ENCODE measurements at regions not wholly inside any gene's neighbourhood (a gene's known extent, or its start where the extent isn't known, plus 50 kb on each side); places are given as distances from the start of the nearest gene placed in this dataset.

DNA sequence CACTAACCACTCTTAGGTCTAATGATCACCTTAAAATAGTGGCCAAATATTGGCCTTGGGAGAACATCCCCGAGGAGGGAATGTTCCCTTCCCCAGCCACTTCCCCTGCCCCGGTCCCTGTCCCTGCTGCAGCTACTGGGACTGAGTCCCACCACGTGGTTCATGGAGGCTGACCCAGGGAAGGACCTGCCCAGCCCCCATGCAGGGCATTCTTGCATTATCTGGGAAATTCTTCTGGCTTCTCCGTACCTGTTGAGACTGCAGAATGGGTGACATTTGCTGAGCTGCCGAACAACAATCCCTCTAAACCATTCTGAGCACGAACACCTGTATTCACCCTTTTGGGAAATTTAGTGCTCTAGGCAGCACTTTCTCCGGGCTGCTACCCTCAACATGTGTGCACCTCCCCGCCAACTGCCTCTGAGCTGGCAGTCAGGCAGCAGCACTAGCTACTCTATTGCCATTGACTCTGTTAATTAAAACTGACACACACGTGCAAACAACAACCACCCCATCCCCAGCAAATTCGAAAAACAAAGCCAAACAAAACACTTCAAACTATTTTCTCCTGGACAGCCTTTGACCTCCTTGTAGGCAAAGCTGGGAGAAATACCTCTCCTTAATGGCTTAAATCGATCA is 567.4 kb upstream of the MKI67 start:
- CTCF ChIA-PET: no interaction called here
- H3K9me3 Mint-ChIP-seq (ENCODE audit: low read depth): no peaks in the 10 kb centered on the region
- H3K4me3 Mint-ChIP-seq: no peak overlapping the region
- no peaks in the 10 kb centered on the region for H3K4me1 Mint-ChIP-seq
- DNase-seq: no peak
- ATAC-seq: no peak
- no peaks in the 10 kb centered on the region for H3K27me3 Mint-ChIP-seq
- no peaks in the 10 kb centered on the region for H3K36me3 Mint-ChIP-seq
- no peak overlapping the region for H3K27ac Mint-ChIP-seq

DNA sequence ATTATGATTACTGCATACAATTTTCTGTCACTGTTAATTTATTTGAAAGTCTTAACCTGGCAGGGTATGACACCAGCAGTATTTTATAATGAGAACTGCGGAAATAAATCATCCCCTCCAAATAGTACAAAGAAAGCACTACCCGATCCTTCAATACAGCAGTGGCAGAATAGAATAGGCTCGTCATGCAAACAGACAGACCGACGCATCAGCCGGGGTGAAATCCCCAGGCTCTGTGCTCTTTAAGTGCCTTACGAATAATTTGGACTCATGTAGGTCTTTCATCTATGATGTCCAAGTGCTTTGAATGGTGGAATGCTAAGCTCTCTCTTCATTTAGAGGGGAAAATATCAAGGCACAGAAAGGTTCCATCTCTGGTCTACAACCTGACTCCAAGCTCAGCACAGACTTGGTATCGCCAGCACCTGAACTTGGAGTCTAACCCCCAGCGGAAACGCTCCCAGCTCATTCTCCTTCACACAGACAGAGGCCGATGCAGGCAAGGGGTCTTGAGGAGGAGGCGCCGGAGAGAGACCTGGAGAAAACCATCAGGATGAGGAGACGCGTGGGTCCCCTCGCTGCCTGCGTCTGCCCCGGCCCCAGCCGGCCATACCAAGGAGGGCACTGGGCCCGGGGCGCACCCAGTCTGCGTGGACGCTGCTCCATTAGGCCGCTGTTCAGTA is 568.1 kb upstream of the MKI67 start:
- ATAC-seq (no peak), DNase-seq (no peak)
- Mint-ChIP-seq H3K4me1 (no peaks in the 10 kb centered on the region), H3K27ac (no peak overlapping the region), H3K9me3 (ENCODE audit: low read depth) (no peaks in the 10 kb centered on the region), H3K27me3 (no peaks in the 10 kb centered on the region), H3K36me3 (no peaks in the 10 kb centered on the region), H3K4me3 (no peak overlapping the region)
- CTCF ChIA-PET: no interaction called here

DNA sequence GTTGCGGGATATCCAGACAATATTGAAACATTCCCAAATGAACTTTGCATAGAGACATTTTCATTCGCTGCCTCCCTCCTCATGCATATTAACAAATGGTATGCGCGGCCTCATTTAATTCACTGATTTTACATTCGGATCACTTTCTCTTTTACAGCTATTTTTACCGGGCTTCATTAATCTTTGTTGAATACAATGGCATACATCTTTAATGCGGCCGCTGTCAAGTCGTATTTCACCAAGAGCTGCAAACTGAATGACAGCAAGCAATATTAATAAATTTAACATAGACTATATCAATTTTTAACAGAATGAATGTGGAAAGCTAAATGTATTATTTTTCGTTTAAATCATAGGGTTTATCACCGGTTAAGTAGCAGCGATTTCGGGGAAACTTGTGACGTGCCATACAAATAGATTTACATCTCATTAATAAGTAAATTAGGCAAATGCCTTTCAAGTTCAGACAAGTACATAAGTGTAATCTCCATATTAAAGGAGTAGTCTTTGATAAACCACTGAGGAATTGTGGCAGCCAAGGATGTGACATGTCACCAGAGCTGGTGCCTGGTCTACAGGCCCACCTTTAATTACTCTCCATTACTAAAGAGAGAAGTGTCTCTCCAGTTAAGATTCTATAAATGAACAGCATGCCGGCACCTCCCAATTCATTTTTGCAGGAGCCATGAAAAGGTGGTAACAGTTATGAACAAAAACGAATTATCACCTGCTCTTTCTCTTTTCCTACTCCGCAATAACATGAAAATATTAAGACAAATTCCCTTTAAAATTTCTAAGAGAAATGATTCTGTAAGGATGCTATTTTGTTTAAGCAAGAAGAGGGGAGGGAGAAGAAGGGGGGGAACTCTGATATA is 568.9 kb upstream of the MKI67 start:
- Mint-ChIP-seq H3K4me3 (no peak overlapping the region), H3K9me3 (ENCODE audit: low read depth) (no peaks in the 10 kb centered on the region), H3K27me3 (no peaks in the 10 kb centered on the region), H3K36me3 (no peaks in the 10 kb centered on the region), H3K4me1 (no peaks in the 10 kb centered on the region), H3K27ac (no peak overlapping the region)
- CTCF ChIA-PET: no interaction called here
- no peak for ATAC-seq
- no peak for DNase-seq

DNA sequence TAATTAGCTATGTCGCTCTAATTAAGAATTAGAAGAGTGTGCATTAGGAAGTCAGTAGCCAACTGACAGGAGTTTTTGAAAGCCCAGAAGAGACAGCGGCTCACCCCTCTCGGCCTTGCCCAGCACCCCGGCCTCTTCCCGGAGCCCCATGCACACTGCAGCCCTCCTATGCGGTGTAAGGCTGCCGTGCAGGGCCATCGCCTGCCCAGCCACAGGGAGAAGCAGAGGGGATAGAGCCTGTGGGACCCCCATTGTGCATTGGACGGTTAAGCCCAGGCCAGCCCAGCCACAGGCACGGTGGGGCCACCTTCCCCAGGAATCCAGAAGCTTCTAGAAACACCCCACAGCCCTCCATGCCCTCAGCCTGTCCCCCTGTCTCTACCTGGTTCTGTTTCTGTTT is 569.7 kb upstream of the MKI67 start:
- H3K4me1 Mint-ChIP-seq: no peaks in the 10 kb centered on the region
- DNase-seq (no peak), ATAC-seq (no peak)
- no peaks in the 10 kb centered on the region for H3K36me3 Mint-ChIP-seq
- no peaks in the 10 kb centered on the region for H3K9me3 Mint-ChIP-seq (ENCODE audit: low read depth)
- H3K27ac Mint-ChIP-seq: no peak overlapping the region
- no peak overlapping the region for H3K4me3 Mint-ChIP-seq
- CTCF ChIA-PET: no interaction called here
- H3K27me3 Mint-ChIP-seq: no peaks in the 10 kb centered on the region

DNA sequence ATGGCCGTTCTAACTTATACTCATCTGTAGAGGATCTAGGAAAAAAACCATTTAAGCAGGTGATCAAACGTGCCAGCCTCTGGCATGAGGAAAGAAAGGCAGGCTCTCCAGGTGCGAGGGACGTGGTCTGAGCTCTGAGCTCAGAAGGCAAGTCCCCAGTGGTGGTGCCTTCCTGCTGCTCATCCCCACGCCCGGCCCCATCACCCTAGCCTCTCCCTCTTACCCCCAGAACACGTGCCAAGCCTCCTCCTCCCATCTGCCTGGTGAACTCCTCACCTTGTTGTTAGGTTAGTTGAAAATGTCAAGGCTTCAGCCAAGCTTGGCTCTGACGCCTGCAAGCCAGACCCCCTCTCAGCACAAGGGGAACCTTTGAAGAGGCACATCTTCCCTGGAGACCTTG is 571.2 kb upstream of the MKI67 start:
- ATAC-seq (no peak), DNase-seq (no peak)
- Mint-ChIP-seq H3K9me3 (ENCODE audit: low read depth) (no peaks in the 10 kb centered on the region), H3K27me3 (no peaks in the 10 kb centered on the region), H3K4me1 (no peaks in the 10 kb centered on the region), H3K4me3 (no peak overlapping the region), H3K36me3 (no peaks in the 10 kb centered on the region), H3K27ac (no peak overlapping the region)
- CTCF ChIA-PET: interaction anchor here (0.6 kb wide), 1 partner anchor 709 kb away, joined by 3 read pairs; no protein-coding TSS in a partner anchor

DNA sequence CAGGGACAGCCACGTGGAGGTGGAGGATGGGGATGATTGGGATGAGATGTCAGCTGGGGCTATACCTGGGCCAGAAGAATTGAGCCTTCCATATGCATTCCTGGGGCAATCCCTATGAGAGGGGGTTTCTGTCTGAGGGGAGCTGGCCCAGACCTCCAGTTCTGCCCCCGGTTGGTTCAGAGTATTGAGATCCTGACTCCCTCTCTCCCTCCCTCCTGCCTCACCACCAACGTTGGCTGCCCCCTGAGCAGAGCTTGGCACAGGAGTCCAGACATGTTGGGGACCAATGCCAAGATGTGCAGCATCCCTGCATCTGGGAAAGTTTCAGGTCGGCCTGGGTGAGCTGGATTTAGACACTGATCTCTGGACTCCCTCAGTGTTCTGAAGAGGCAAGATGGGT is 575.2 kb upstream of the MKI67 start:
- no peak for DNase-seq
- ATAC-seq: no peak
- Mint-ChIP-seq H3K9me3 (ENCODE audit: low read depth) (no peaks in the 10 kb centered on the region), H3K36me3 (no peaks in the 10 kb centered on the region), H3K4me3 (no peak overlapping the region), H3K4me1 (no peaks in the 10 kb centered on the region), H3K27me3 (no peaks in the 10 kb centered on the region), H3K27ac (no peak overlapping the region)
- CTCF ChIA-PET: no interaction called here

DNA sequence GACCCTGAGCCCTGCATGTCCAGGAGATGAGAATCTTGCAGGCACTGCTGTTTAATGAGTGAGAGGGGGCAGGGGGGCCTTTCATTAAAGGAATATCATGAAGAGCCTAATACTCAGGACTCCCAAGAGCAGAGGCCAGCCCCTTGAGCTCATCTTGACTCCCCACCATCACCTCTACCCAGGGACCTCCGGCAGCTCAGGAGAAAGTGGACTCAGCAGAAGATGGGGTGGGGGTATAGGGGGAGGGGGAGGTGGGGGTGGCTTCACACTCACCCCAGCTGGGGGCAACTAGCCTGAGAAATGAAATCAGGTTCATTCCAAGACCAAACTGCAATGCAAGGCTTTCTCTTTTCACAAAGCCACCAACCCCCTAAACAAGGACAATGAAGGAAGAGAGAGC is 575.6 kb upstream of the MKI67 start:
- ATAC-seq: no peak
- Mint-ChIP-seq H3K4me1 (no peaks in the 10 kb centered on the region), H3K27ac (no peak overlapping the region), H3K4me3 (no peak overlapping the region), H3K9me3 (ENCODE audit: low read depth) (no peaks in the 10 kb centered on the region), H3K36me3 (no peaks in the 10 kb centered on the region), H3K27me3 (no peaks in the 10 kb centered on the region)
- CTCF ChIA-PET: no interaction called here
- DNase-seq: no peak

DNA sequence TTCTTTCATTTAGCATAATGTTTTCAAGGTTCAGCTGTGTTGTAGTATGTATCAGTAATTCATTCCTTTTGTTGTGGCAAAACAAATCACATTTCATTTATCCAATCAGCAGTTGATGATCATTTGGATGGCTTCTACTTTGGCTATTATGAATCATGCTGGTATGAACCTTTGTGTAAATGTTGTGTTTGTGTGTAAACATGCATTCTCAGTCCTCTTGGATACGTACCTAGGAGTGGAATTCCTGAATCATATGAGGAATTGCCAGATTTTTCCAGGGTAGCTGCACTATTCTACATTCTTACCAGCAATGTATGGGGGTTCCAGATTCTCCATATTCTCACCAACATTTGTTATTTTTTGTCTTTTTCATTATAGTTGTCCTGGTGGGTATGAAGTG is 578.5 kb upstream of the MKI67 start:
- DNase-seq: no peak
- CTCF ChIA-PET: no interaction called here
- Mint-ChIP-seq H3K4me1 (no peaks in the 10 kb centered on the region), H3K27ac (no peak overlapping the region), H3K9me3 (ENCODE audit: low read depth) (no peaks in the 10 kb centered on the region), H3K36me3 (no peaks in the 10 kb centered on the region), H3K4me3 (no peak overlapping the region), H3K27me3 (no peaks in the 10 kb centered on the region)
- ATAC-seq: no peak

DNA sequence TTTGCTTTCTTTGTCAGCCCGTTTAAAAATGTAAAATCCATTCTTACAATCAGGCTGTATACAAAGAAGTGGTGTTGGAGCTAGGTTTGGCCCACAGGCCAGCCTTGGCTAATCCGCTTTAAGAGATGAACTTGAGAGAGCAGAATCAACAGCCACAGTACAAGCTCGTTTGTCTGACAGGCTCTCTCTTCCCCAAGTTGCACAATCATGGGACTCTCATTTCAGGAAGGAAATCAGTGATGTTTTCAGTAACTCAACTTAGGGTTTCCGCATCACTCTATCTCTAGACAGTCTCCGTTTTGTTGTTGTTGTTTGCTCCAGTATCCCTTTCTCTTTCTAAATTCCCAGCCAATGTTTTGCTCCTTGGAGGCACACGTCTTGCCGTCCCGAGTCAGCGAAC is 582.0 kb upstream of the MKI67 start:
- CTCF ChIA-PET: no interaction called here
- Mint-ChIP-seq H3K4me3 (no peak overlapping the region), H3K9me3 (ENCODE audit: low read depth) (no peaks in the 10 kb centered on the region), H3K27me3 (no peaks in the 10 kb centered on the region), H3K27ac (no peak overlapping the region), H3K4me1 (no peaks in the 10 kb centered on the region), H3K36me3 (no peaks in the 10 kb centered on the region)
- DNase-seq: no peak
- no peak for ATAC-seq

DNA sequence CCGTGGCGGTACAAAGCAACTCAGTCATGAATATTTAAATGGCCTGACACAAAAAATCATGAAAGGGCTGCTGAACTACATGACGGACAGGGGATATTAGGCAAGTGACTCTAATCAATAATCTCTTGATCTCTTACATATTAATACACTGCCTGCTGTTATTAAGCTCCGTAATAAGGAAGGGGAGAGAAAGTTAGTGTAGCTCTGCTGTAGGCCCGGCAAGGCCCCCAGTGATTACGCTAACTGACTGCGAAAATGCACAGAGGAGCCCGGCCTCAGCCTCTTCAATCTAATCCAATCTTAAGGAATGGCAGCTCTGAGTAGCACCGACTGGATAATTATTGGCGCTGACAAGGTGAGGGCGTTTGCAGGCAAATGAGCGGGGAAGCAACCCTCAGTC is 583.5 kb upstream of the MKI67 start:
- Mint-ChIP-seq H3K27ac (no peak overlapping the region), H3K4me1 (no peaks in the 10 kb centered on the region), H3K36me3 (no peaks in the 10 kb centered on the region), H3K9me3 (ENCODE audit: low read depth) (no peaks in the 10 kb centered on the region), H3K4me3 (no peak overlapping the region), H3K27me3 (no peaks in the 10 kb centered on the region)
- CTCF ChIA-PET: no interaction called here
- ATAC-seq: no peak
- DNase-seq: no peak

DNA sequence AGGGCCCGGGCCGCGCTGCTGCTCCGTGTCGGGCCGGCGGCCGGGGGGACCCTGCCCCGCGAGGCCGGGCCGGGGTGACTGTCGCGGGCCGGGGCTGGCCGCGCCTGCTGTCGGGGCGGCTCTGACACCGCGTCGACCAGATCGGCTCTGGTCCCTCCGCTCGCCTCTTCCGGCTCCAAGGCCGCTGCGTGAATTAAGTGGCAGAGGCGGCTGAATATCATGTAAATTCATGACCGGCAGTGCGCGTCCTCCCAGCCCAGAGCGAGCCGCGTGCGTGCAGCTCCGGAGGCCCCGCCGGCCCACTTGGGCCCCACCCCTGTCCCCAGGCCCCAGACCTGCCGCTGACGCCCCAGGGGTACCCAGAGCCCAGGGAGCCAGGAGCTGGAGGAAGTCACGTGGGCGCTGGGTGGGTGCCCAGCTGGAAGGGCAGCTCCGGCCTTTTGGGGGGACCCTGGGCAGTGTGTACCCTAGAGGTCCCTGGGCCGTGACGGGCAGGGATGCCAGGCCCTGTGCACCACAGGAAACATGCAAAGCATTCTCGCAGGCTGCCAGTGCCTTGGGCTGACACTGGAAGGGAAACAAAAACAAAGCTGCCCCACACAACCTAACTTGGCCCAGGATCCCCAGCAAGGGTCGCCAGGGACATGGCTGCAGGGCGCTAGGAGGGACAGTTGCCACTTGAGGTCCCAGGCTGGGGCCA is 584.0 kb upstream of the MKI67 start:
- H3K36me3 Mint-ChIP-seq: no peaks in the 10 kb centered on the region
- H3K4me3 Mint-ChIP-seq: no peak overlapping the region
- CTCF ChIA-PET: no interaction called here
- ATAC-seq: no peak
- H3K4me1 Mint-ChIP-seq: no peaks in the 10 kb centered on the region
- H3K9me3 Mint-ChIP-seq (ENCODE audit: low read depth): no peaks in the 10 kb centered on the region
- no peak for DNase-seq
- no peak overlapping the region for H3K27ac Mint-ChIP-seq
- no peaks in the 10 kb centered on the region for H3K27me3 Mint-ChIP-seq

DNA sequence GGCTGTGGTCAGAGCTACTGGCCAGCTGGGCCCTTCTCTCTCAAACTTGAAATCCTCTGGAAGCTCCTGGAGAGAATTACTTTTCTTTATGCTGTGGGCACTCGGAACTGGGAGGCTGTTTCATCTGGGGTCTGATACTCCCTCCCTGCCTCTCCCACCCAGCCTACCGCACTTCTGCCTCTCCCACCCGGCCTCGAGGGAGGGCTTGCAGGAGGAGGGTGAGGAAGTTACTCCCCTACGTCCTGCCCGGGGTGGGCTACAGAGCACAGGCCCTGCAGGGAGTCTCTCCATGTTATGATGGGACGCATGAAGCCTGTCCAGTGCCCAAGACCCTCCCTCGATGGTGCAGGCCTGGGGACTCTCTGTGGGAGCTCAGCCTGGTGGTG is 584.6 kb upstream of the MKI67 start:
- ATAC-seq (no peak), DNase-seq (no peak)
- no peaks in the 10 kb centered on the region for H3K36me3 Mint-ChIP-seq
- no peaks in the 10 kb centered on the region for H3K9me3 Mint-ChIP-seq (ENCODE audit: low read depth)
- no peak overlapping the region for H3K27ac Mint-ChIP-seq
- H3K27me3 Mint-ChIP-seq: no peaks in the 10 kb centered on the region
- CTCF ChIA-PET: no interaction called here
- no peak overlapping the region for H3K4me3 Mint-ChIP-seq
- H3K4me1 Mint-ChIP-seq: no peaks in the 10 kb centered on the region

DNA sequence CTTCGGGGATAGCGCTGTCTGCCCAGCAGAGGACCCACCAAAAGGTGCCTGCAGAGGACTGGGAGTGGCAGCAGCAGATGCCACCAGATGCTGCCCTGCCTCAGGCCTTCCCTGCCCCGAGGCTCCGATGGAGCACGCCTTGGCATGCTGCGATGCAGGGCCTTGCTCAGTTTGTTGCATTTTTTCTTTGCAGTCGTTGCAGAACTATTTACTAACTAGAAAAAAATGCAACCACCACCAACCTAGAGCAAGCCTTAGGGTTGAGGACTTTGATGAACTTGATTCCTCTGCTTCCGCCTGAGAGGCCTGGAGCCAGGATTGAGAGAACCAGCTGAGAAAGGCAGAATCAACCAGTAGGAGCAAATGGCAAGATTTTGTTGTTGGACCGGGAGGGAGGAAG is 585.6 kb upstream of the MKI67 start:
- Mint-ChIP-seq H3K27ac (no peak overlapping the region), H3K27me3 (no peaks in the 10 kb centered on the region), H3K9me3 (ENCODE audit: low read depth) (no peaks in the 10 kb centered on the region), H3K4me1 (no peaks in the 10 kb centered on the region), H3K4me3 (no peak overlapping the region), H3K36me3 (no peaks in the 10 kb centered on the region)
- CTCF ChIA-PET: no interaction called here
- DNase-seq (no peak), ATAC-seq (no peak)
